ENCODE measurements at regions not wholly inside any gene's neighbourhood (a gene's known extent, or its start where the extent isn't known, plus 50 kb on each side); places are given as distances from the start of the nearest gene placed in this dataset.

DNA sequence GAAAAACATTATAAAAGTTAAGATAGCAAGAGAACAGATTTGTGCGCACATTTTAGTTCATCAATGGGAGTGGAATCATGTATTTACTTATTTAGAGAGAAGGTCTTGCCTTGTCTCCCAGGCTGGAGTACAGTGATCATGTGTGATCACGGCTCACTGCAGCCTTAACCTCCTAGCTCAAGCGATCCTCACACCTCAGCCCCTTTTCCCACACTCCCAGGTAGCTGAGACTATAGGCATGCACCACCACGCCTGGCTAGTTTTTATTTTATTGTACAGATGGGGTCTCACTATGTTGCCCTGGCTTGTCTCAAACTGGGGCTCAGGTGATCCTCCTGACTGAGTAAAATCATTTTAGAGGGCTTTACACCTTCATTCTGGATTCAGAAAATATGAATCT lies 72.3 kb upstream of the ADGRF1 start:
- DNase-seq, result no peak

DNA sequence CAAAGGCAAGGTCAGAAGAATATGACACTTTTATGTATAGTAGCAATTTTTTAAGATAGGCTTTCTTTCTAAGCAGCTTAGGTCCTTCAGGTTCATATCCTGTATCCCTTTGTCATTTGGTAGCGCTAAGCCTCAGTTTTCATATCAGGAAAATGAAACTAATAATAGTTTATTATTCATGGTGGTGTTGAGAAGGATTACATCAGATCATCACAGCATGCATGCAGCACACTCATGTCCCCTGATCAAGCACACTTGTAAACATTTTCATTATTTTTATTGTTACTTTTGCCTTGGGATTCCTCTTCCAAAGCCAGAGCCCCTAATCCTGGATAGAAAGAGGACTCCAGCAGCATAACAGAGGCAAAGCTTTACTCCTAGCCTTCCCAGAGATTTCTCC lies 70.2 kb upstream of the ADGRF1 start:
- no peak for DNase-seq

DNA sequence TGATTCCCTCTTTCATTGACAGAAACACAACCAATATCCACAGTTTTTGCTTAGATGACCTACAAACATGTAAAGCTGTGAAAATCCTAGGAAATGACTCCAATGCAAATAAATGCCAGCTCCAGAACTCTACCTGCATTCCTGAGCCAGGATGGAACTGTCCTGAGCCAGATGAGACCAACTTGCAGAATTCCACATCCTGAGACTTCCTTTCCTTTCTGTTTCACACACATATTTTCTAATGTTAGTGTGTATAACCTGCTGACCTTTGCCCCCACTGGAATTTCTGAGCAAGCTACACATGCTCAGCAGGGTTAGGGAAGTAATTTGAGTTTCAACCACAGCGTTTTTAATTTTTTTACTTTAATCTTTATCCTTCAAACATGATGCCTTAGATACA lies 69.6 kb upstream of the ADGRF1 start:
- DNase-seq, result no peak

DNA sequence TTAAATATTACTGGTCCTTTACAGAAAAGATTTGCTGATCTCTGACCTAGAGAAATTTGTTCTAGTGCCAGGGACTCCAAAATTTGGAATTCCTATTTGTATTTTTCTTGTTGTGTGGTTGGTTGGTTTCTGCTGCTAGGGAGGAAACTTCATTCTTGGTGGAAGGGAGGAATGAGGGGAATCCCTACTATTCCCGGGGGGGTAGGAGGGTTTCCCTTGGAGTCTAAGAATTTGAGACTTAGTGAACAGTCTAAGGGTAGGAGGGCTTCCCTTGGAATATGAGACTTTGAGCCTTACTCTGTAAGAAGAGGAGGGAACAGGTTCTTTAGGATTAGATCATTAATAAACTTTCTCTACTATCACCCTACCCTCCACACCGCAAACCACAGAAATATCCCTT lies 67.1 kb upstream of the ADGRF1 start:
- DNase-seq, result no peak

DNA sequence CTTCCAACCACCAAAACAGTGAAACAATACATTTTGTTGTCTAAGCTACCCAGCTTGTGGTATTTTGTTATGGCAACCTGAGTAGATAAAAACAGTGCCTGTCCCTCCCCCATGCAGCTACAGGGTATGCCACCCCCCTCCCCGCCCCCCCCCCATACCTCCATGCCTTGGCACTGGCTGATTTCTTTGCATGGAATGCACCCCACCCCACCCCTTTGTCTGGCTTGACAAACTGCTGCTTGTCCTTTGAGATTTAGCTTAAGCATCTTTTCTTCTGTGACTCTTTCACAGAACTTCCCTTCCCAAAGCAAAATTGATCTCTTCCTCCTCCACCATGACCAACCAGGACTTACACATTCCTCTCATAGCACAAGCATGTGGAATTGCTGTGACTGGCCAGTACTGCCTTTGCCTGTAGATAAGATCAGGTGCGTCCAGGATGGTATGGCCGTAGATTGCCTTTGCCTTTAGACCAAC lies 64.6 kb upstream of the ADGRF1 start:
- no peak for DNase-seq

DNA sequence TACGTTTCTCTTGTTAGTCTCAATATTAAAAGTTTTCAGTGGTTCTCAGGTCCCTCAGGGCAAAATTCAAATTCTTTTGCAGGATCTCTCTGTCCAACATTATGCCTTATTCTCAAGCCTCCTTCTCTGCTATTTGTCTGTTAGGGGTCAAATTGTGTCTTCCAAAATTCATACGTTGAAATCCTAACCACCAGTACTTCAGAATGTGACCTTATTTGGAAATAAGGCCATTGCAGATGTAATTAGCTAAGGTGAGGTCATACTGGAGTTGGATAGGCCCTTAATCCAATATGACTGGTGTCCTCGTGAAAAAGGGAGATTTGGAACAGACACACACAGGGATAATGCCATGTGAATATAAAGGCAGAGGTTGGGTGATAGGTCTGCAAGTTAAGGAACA lies 64.1 kb upstream of the ADGRF1 start:
- DNase-seq, result no peak

DNA sequence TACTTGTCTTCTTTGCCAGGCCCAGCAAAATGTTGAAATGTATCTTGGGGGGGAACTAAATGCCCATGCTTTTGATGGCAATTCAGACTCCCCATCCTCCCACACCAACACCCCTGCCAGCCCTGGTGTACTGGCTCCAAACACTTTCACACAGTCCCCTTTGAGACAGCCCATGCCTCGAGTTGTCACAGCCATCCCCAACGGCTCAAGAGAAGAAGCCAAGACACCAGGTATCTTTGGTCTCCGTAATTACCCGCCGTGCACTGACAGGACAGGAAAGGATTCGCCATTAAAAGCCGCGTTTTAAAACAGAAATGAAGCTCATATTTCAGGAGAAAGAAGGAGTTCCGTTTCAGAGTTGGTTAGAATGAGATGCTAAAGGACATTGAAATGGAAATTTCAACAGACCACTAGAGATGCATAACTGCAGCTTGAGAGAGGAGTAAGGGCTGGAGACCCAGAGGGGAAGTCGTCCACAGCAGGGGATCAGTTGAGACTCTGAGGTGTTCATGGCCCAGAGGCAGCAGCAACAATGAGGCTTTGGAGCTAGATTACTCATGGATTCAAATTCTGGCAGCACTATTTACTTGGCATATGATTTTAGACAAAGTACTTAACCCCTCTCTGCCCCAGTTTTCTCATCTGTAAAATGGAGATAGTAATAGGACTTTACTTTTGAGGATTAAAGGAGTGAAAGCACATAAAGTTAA lies 63.5 kb upstream of the ADGRF1 start:
- no peak for DNase-seq

DNA sequence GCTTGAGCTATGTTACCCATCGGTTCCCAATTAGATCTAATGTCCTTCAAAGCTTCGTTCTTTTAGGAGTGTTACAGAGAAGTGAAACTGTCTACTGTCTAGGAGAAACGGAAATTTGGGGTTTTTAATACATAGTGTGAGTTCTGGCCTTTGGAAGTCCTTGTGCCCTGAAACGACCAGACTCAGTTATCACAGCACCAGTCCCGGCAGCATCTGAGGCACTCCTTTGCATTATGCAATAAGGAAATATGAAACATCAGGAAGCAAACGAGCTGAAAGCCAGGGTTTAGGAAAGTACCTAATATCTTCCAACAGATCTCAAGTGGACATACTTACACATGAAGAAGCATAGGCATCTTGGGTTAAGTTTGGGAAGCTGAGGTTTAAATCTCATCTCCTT lies 61.8 kb upstream of the ADGRF1 start:
- DNase-seq, result no peak

DNA sequence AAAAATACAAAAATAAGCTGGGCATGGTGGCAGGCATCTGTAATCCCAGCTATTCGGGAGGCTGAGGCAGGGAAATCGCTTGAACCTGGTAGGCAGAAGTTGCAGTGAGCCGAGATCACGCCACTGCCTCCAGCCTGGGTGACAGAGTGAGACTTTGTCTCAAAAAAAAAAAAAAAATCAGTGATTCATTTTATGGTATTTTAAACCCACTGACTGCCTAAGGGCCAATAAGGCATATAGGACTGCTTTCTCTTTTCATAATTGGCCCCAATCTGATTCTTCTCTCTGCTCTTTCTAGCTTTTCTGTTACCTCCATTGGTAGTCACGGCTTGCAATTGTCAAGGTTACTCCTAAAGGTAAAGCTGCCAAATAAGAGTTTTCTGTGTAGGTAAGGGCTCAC lies 60.2 kb upstream of the ADGRF1 start:
- DNase-seq, result no peak

DNA sequence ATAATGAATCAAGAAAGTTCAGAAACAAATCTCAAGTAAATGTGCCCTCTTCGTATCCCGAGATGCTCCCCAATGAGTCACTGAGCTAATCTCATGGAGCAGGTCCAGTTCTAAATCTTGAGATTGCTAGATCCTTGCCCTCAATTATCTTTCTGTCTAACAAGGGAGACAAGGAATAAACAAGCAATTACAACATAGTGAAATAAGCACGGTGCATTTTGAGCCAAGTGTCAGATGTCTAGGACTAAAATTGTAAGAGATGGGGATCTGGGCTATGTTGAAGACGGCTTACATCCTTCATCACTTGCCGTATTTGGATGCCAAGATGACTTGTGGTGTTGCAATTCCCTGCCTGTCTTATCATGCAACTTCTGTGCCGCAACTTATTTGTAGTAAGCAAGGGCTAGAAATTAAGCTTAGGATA lies 56.5 kb upstream of the ADGRF1 start:
- DNase-seq, result no peak

DNA sequence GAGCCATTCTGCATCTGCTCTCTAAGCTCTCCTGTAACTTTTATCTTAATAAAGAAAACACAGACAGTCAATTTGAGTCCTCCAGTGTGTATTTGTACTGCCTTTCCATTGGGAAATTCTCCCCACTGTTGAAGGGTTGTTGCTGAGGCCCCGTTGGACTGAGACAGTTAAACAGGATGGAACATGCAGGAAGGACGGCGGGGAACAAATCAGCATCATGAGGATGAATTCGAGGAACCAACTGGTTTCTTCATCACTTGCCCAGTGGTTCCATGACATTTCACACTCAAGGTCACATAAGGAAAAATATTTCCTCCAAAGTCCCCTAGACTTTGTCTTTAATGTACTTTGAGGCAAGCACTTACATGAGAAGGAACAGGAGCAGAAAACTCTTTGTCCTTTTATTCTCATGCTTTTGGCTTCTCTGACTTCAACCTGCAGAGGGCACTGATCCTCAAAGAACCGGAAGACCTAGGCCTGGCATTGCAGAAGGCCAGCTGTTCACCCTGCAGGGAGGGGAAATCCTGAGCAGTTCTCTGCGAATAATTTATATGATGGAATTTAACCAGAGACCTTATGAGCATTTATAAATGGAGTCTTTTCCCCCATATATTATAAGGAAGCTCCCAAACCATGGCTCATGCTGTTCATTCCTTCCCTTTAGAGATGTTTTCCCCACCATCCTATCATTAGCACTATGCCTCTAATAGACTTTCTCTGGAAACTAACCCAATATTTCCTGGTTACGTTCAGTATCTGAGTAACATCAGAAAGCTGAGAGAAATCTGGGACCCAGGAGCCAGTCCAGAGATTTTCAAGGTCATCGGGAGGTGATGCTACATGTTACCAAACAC lies 55.2 kb upstream of the ADGRF1 start:
- peak; percentile 8 for DNase-seq

DNA sequence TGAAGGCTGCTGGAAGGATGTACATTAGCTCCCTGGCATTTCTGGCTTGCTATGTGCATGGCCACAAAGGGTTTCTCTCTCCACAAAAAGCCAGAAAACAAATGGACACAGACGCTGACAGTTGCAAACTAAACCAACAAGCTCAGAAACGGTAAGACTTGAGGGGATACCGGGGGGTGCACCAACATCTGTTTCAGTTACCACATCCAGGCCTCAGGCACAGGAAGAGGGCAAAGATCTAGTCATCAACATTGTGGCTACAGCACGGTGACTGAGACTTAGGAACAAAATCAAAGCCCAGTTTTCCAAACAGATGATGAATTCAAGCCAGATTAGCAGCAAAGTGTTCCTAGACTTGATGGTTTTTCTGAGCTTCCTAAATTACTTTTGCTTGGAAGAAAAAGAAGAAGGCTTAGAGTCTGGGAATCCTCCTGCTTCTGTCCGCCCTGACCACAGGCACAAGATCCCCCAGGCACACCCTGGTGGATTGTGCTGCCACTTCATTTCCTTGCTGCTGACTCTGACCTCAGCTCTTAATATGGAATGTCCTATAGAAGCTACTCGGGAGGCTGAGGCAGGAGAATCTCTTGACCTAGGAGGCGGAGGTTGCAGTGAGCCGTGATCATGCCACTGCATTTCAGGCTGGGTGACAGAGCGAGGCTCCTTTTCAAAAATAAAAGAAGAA lies 54.2 kb upstream of the ADGRF1 start:
- no peak for DNase-seq

DNA sequence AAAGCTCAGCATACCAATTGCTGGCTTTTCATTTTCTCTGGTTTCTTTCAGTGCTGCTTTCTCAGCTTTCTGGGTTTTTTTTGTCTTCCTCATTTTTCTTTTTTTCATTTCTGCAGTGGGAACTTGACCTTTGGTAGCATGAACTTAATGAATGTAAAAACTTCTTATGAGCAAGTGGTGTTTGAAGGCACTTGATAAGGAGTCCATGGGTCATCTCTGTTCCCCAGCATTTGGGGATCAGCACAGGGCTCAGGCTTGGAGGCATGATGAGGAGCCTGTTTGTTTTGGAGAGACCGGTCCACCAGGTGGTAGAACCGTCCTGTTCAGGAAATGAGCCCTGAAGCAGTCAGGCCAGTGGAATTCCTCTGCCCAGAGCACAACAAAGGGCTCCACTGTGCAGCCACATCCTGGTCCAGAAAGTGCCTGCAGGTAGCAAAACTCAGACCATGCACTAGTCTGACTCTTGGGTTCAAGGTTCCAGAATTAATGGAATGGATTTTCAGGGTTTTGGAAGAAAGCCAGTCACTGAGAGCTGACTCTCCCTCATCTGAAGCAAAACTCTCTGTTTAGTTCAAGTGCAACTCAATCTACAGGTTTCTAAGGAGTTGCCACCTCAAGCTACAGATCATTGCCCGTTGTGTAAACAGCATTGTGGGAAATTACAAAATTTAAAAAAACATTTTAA lies 52.3 kb upstream of the ADGRF1 start:
- DNase-seq, result no peak

DNA sequence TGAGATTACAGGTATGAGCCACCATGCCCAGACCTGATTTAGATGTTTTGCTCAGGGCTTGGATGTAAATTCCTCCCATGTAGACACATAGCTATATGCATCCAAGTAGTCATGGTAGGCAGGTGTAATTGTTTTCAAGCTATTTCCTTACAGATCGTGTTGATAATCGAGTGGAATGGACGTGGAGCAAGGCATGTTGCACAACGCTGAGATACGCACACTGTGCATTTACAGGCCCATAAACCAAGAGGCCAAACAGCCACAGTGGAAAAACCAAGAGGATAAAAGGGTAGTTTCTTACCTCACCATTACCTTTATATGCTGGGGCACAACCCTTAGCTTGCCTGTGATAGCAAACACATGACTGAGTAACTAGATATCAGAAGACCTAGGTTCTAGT lies 51.0 kb upstream of the ADGRF1 start:
- DNase-seq, result no peak

DNA sequence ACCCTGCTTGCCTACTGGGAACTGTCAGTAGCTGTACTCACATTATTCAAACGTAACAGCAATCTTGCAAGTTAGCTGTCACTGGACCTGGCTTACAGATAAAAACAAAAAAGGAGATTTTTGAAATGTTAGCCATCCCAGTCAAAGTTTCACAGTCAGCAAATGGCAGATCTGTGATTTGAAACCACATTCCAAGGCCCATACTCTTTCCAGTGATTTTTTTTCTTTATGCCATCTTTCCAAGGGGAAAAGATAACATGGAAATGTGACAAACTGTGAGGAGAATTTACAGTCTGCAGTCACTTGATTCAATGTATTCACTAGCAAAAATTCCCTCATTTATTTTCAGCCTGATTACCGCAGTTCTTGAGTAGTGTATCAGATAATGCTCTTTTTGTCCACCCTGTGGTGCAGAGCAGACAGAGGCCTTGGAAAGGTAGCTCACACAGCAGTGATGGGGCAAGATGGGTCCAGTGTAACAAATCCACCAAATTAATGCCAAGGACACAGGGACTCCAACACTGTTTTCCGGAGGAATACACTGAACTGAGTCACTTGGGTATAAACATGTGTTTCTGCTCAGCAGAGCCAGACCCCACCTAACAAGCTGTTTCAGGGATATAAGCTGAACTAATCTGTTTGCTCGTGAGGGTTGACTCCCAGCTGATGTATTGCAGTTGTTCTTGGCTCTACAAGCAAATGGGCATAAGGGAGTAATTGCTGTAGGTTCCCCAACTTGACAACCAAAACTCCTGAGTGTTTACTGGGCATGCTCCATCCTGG lies 49.9 kb upstream of the ADGRF1 start:
- DNase-seq, result no peak

Data from CD4-positive, alpha-beta T cell treated with Interleukin-4 for 4 hours (primary cell).